Lung microvascular endothelial cell (primary cell): ENCODE measurements at regions not wholly inside any gene's neighbourhood (a gene's known extent, or its start where the extent isn't known, plus 50 kb on each side); places are given as distances from the start of the nearest gene placed in this dataset.
A peak's percentile ranks its signal among the peaks of the same experiment; 100 is the strongest.

Experiments used
- DNase-seq, 2 donors: peaks; one replicate each; pipeline versions ENCODE4 v3.0.0 to v3.0.0-alpha.2; 2010; ENCODE audit warnings: low read depth in 2 of 2

GRCh38 chr3:159831466-159831865, 157.2 kb upstream of the IL12A start:
- no peak for DNase-seq

GRCh38 chr3:159832024-159832423, 156.6 kb upstream of the IL12A start:
- no peak for DNase-seq

DNA sequence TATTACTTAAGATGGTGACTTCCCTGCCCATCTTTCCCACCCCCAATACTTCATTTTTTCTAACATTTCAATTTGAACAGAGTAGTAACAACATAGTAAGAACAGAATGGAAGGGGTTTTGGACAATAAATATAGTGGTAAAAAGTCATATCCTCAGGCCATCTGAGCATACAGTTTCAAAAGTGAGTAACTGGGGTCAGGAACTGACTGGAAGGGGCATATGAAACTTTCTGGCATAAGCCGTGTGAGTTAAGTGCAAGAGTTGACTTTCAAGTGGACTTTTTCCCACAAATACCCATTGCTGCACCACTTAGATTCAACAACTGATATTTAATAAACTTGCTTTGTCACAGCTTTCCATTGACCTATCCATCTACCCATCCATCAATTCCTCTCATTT, 153.5 kb upstream of the IL12A start:
- DNase-seq, result no peak

DNA sequence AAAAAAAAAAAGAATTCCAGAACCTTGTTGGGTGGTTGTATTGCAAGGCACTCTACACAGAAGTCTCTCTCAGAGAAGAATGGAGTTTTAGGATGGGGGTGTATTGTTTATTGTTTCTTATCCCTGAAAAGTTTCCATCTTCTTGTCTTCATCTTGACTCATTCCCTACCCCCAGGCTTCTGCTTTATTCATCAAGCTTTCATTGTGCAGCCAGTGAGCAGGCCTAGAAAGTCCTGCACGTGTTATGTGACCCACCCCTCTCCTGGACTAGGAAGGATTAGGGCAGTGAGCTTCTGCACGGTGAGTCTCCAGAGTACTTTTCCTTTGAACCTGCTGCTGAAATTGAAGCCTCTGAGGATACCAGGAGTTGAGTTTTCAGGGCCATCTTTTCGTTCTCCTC, 150.9 kb upstream of the IL12A start:
- DNase-seq, result no peak

GRCh38 chr3:159838938-159839337, 149.7 kb upstream of the IL12A start:
- DNase-seq, result peak in 1 of 2 donors; percentile 44

- DNase-seq, result peak; percentile 21 to 41
These were observed 148.9 kb upstream of the IL12A start, which contains the start of gene SCHIP1 for GRCh38 chr3:159839561-159840379. Gene SCHIP1, plus strand, starts transcription at chr3:159839861.

GRCh38 chr3:159840703-159841299, 147.8 kb upstream of the IL12A start:
- DNase-seq, result no peak

DNA sequence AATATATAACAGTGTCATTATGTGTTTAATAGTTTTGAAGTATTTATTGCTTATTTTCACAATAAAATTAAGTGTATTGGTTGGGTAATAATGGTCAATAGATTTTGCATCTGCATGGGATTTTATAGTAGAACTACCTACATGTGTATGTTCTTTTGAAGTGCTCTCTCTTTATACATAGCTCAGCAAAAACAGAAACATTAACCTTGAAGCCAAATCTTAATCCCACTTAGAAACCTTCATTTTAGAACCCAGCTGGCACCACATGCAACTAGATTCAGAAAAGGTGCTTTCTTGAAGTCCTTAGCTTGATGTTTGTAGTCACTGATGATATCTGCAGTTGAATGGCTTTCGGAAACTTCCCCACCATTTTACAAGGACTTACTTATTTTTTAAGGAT, 146.9 kb upstream of the IL12A start:
- no peak for DNase-seq

- DNase-seq, result peak in 1 of 2 donors; percentile 43
These were observed 144.6 kb upstream of the IL12A start for GRCh38 chr3:159843840-159844730.

- no peak for DNase-seq
These were observed 143.8 kb upstream of the IL12A start for GRCh38 chr3:159844801-159845261.

- DNase-seq, result no peak
These were observed 142.9 kb upstream of the IL12A start for GRCh38 chr3:159845737-159846136.

DNA sequence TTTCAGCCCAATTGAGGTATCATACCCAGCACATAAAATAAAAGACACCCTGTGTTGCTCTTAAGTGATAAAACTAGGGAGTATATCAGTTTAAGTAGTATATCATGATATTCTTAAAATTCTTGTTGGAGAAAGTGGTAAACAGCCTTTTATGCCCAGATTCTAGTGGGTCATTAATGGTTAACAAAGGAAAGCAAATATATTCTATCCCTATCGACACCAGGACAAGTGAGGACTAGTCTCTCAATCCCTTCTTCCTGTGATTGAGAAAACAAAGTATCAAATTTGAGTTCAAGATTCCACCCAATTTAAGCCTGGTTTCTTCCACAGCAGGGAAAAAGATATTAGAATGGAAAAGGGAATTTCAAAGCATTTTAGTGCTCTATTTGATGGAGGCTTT, 142.4 kb upstream of the IL12A start:
- no peak for DNase-seq

DNA sequence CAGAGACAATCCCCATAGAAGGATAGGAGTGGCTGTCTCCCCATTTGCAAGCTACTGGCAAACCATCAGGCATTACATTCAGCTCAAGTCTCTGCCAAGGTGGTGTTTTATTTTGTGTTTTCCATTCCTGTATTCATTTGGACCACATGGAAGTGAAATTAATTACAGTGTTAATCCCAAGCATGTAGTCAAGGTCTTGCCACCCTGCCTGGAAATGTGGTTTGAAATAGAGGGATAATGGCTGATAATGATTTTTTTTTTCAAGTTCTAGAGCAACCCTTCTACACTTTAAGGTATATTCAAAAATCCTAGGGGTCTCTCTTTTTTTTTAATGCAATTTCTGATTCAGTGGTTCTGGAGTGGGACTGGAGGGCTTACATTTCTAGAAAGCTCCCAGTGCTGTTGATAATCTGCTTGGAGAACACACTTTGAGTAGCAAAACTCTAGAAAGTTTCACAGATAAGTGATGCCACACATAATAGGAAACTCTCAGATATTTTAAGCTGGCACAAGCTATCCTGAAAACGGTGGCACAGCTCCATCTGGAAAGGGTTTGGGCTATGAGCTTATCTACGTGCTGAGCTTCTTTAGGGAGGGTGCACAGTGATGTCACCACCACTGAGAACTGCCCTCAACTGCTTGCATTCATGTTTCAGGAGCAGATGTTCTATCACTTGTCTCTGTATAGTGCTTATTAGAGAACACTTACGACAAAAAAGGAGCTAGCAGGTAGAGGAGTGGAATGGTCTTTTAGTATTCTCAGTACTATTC, 140.1 kb upstream of the IL12A start:
- DNase-seq, result no peak

- DNase-seq, result peak in 1 of 2 donors; percentile 91
These were observed 138.2 kb upstream of the IL12A start for GRCh38 chr3:159850481-159850880.

- DNase-seq, result peak in 1 of 2 donors; percentile 40
These were observed 136.4 kb upstream of the IL12A start for GRCh38 chr3:159852266-159852665.

DNA sequence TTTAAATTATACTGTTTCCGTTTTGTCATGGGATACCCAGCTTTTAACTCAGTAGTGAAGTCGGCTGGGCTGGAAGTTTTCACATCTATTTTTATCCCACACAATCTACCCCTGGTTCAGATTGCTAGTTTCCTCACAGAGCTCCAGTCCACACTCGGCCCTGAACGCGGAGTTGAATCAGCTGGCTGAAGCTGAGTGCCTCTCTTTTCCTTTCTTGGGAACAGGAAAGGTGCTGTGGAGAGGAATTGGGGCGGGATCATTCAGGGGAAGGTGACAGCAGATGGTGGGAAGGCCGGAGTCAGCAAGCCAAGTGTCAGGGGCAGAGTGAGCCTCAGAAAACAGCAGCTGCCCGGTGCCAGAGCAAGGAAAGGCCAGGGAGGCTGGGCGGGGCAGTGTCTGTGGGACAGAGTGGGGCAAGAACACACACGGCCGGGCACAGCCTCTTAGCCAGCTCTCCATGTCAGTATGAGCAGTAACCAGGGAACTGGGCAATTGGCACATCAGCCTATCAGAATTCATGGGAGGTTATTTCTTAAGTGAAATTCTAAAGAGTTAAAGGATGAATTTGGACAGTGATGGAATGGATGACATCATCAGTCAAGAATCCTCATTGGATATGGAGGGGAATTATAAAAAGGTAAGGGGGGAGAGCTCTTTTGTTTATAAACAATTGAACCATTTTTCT, 135.7 kb upstream of the IL12A start:
- peak; percentile 39 to 95 for DNase-seq

DNA sequence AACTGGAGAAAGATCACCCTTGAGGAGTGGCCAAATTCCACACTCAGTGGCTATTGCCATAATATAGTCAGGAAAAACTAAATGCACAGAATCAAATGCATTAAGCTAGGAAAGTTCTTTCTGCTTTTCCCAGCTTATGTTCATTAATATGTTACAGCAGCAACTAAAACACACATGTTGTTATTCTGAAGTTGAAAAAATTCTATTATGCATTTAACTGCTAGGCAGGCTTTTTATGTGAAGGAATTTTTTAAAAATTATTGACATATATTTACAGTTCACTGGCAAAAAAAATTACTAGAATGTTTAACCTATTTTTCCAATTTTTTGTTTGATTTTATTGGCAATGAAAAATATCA, 135.2 kb upstream of the IL12A start:
- DNase-seq, result no peak

DNA sequence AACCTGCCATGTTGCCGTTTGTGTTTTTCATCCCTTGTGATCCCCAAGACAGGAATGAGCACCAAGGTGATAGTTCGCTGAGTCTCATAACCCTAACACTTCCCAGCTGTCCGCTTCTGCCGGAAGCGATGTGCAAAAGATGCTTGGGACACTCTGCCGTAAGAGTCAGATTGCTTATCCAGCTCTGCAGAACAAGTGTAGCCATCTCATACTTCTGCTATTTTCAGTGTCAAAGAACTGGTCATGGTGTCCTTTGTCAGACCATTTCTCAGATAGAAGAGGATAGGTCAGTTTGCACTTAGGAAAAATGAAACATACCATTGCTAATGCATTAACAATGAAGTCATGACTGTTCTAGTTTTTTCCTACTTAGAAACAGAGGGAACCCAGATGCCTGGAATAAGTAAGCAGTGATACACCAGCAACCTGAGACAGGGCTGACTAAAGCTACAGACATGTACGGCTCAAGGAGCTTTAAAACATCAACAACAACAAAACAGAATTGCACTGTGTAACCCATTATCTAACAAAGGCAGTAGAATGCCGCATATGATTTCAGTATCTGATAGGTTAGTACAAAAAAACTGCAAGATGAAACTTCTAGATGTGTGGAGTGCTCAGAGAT, 134.0 kb upstream of the IL12A start:
- DNase-seq, result peak; percentile 24 to 92

DNA sequence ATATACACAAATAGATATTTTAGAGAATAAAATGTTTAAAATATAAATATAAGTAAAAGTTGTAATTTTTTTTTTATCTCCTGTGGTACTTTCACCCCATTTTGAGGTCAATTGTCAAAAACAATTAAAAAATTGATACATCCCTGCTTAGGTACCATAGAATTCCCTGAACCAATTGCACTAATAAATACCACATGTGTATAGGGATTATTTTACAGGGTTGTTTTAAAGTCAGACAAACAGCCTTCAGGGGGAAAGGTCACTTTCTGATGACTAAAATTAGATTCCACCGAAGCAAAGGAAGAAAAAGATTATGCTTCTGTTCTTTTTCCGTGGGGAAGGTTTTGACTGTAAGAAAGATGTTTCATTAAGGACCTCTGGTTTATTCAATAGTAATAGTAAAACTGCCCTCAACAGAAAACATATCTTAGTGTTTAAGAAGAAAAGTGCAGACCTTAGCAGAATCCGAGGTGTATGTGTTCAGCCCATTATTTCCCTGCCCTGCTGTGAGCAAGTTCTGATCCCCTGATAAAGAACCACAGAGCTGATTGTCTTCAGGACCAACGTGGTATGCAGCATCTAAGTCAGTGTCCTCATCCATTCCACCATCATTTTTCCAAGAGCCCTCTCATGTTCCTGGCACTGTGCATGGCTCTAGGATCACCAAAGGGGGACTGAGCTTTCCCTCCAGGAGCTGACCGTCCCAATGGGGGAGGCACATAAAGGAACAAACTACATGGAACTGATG, 132.9 kb upstream of the IL12A start:
- peak in 1 of 2 donors; percentile 46 for DNase-seq
